HG03066 (cell line): ENCODE measurements at regions not wholly inside any gene's neighbourhood (a gene's known extent, or its start where the extent isn't known, plus 50 kb on each side); places are given as distances from the start of the nearest gene placed in this dataset.

Experiments
- ATAC-seq: cut with Tn5 transposase; IDR thresholded peaks from one replicate; pipeline ENCODE4 v1.9.1; 2021; ENCODE audit warnings: low read depth; ENCODE audit not compliant: unreplicated experiment

DNA sequence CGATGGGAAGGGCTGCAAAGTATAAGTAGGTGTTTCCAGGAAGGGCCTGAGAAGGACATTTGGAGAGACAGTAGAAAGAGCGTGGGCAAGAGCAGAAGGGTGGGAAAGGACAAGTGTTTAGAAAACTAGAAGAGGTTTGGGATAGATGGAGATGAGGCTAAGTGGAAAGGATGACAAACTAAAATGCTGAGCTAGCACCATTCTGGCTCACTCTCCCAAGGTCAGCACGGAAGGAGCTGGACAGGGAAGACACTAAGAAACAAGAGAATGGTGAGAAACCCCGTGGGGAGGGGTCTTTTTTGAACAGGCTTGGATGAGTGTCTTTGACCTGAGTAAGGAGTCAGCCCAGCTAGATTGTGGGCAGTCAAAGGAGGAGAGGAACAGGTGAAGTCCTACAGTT is 286.0 kb downstream of the CDK5RAP2 start:
- ATAC-seq: no peak

DNA sequence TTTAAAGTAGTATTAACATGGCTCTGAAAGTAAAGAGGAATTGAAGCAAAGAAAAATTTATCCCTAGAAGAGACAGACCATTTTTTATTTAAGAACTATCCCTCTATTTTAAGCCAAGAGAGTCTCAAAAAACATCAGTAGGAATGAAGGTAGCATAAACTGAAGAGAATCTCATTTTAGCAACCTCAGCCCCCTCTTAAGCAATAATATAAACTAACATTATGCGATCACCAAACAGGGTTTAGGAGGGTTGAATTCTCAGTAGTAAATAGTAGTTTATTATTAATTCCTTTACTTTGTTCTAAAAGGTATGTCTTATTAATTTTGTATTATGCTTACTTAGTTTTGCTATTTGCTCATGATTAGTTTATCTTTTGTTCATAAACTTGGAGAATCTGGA is 287.4 kb downstream of the CDK5RAP2 start:
- no peak for ATAC-seq

DNA sequence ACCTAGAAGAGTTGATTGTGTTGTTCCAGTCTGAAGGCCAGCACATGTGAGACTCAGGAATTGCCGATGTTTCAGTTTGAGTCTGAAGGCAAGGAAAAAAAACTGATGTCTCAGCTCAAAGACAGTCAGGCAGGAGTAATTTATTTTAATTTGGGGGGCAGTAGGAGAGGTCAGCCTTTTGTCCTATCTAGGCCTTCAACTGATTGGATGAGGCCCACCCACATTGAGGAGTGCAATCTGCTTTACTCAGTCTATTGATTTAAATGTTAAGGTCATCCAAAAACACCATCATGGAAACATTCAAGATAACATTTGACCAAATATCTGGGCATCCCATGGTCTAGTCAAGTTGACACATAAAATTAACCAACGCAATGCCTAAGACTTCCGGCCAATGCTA is 288.9 kb downstream of the CDK5RAP2 start:
- ATAC-seq: no peak

DNA sequence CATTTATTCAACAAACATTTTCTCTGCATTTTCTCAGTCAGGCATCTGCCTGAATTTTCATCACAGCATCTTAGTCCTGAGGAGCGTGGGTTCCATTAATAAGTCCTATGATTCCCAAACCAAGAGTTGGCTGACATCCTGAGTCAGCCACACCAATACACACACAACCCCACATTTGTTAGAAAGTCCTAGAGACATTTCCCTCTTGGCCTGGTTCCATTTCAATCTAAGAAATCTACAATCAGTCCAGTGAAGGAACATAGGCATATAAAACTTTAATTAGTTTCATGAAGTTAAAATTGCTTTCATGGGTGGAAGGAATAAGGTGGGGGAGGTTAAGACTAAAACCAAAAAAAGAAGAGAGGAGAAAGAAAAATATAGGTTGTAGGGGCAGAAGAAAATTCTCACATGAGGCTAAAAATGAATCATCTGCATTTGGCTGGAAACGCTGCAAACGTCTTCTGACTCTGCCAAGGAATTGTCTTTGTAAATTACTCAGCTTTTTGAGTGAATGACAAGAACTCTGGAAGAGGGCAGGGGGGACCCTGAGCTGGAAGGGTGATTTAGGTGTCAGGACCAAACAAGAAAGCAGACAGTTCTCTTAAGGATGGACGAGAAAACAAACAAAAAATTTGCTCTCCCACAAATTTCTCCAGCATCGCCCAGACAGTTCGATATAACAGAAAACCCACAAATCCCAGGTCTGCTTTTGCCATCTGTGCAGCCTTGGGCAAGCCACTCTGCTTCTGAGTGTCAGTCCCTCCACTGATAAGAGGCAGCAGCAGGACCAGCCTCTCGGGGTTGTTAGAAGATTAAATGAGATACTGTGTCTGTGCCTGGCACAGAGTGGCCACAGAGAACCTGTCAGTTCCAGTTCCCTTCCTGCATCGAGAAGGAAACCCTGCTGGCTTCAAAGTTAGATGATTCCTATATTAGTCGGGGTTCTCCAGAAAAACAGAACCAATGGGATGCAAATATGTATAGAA is 289.7 kb downstream of the CDK5RAP2 start:
- ATAC-seq: no peak

DNA sequence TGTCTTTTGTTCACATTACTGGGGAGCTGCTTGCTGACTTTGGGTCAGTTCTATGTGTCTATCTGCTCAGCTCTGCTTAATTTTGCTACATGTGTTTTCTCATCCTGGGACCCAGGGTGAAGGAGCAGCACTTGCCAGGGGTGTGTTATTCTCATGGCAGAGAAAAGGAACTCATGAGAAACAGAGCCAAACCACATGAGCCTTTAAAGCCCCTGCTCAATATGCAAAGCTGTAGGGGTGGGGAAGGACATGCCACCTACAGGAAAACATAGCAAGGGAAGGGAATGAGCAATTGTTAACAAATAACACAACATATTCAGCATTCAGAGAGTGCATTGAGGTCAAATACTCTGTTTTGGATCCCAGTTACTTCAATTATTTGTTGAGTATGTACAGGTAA is 290.9 kb downstream of the CDK5RAP2 start:
- no peak for ATAC-seq

DNA sequence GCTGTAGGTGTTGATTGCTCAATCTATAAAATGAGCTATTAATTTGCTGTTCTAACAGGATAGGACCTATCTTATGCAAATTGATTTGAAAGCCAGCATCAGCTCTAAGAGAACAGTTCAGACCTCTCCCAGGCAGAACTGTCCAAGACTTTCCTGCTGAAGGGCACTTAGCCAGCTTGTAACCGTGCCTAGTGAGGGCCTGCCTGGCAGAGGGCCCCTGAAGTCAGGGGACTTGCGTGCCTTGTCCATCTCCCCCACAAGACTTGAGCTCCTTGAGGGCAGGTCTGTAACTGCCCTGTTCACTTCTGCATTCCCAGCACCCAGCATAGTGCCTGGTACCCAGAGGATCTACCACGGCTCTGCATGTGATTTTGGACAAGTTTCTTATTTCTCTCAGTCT is 293.4 kb downstream of the CDK5RAP2 start:
- no peak for ATAC-seq

DNA sequence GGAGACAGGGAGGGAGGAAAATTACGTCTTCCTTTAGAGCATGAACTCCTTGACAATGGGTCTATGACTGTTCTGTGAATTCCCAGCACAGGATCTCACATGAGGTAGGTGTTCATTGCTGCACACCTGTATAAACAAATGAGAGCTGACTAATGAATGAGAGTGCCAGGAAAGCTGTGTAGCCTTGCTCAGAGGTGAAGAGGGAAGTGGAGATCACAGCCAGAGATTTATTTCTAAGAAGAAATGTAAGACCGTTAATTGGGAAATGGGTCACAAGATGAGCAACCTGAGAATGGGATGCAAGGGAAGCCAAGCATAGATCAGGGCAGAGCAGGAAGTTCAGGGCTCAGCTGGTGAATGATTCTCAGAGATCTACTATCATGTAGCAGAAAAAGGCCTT is 295.1 kb downstream of the CDK5RAP2 start:
- no peak for ATAC-seq

DNA sequence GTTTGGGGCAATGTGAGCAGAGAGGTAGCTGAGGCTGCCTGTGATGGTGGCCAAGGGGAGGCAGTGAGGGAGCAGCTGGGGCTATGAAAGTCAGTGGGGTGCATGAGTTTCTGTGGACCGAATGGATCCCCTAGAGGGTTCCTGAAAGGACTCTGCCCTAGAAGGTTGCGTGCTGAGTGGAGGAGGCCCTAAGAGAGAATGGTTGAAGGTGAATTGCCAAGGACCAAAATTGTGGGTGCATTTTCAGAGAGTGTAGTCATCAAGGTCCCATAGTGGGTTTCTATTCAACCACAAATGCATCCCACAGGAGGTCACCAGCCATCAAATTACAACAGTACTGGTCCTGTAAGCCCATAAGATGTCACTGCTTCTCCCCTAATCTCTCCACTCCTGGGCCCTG is 298.3 kb downstream of the CDK5RAP2 start:
- no peak for ATAC-seq

DNA sequence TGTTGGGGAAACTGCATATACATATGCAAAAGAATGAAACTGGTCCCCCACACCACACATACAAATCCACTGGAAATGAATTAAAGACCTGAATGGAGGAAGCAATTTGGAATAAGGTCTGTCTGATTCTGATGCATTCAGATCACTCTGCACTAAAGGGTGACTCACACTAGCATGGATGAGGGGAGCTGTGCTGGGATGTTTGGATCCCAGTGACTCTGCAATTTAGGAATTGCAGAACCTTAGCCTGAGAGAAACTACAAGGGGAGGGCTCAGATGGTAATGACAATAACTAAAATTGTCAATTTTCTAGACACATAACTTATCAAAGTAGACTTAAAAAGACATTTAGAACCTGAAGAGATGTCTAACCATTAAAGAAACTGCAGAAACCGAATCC is 312.0 kb downstream of the CDK5RAP2 start:
- ATAC-seq: no peak

DNA sequence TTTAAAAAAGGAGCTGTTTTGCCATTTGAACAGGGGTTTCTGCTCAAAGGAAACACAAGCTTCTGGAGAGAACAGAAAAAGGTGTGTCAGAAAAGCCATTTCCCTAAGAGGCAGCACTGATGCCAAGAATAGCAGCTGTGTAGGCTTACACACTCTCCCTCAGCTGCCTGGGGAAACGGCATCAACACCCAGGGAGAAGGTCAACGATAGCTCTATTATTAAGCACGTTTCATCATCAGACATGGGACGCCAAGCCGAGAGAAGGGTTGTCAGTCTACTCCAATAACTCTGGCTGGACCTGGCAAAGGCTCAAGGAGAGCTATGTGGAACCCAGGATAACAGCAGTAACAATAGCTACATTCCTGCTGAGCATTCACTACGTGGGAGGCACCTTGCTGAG is 314.2 kb downstream of the CDK5RAP2 start:
- no peak for ATAC-seq

DNA sequence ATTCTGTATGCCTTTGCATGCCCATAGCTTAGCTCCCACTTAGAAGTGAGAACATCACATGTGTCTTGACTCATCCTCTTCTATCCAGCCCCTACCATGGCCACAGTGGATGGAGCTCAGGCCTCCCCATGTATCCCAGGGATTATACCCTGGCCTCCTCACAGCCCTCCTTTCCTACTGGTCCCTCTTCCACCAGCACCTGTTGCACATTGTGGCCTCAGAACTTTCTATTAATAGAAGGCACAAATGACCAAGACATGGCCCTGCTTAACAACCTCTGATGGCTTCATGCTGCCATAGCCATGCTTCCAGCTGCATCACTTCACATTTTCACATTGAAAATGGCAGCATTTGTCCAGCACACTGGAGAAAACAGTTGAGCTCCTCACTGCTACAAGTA is 315.4 kb downstream of the CDK5RAP2 start:
- ATAC-seq: no peak

DNA sequence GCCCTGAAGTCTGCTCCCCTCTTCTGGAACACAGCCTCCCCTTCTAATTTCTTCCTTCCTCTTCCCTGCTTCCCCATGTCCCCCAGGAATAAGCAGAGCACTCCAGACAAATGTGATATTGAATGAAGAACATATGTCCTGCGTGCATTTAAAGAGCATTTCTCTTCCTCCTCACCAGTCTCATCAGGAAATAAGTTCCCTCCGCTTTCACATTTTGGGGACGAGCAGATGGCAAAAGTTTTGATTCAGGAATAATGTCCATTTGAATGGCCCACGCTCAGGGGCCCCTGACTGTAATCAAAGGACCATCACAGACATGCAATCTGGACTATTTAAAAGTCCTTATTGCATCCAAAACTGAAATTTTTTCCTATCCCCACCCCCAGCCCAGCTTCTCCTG is 316.1 kb downstream of the CDK5RAP2 start:
- no peak for ATAC-seq

DNA sequence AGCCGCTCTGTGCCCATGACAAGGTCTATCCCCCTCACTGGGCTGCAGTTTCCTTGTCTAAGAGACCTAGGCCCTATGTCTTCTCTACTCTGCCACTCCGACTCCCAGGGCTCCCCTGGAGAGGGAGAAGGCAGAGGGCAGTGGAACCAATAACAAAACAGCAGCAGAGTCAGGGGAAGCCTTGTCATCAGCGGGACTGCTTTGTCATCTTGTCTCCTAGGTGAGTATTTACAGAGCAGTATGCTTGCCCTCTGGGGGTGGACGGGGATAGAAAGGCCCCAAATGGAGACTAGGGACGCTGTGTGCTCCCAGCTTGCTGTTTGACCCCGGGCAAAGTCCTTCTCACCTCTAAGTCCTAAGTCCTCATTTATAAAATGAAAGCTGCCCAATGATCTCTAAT is 318.5 kb downstream of the CDK5RAP2 start:
- ATAC-seq: no peak

DNA sequence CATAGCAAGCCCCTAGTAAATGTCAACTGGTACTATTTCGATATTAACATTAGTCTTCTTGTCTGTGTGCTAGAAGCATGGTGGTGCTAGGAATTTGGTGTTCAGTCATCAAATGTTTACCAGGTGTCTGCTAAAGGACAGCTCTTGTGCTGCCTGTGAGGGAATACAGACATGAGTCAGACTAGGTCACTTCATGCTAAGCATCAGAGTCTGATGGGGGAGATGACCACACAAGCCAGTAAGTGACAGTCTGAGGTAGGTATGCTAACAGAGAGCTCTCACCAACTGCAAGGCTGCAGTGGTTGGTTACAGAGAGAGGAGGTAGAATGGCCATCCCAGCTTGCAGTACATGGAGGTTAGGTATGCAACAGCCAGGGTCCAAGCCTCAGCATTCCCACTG is 320.9 kb downstream of the CDK5RAP2 start:
- no peak for ATAC-seq

DNA sequence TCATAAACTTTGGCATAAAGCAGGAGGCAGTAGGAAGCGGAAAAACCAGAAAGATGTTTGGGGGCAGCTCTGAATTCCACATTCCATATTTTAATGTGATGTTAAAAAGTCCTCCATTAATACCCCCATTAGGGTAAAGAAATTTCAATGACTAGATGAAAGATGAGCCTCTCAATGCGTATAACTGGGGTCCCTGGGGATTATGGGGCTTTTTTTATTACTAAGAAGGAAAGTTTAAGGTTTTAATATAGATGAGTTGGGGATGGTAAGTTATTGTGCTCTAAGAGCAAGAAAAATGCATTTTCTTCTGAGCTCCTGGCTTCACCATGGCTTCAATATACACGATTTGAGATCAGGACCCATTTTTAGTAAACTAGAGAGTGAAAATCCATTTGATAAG is 321.9 kb downstream of the CDK5RAP2 start:
- ATAC-seq: no peak

DNA sequence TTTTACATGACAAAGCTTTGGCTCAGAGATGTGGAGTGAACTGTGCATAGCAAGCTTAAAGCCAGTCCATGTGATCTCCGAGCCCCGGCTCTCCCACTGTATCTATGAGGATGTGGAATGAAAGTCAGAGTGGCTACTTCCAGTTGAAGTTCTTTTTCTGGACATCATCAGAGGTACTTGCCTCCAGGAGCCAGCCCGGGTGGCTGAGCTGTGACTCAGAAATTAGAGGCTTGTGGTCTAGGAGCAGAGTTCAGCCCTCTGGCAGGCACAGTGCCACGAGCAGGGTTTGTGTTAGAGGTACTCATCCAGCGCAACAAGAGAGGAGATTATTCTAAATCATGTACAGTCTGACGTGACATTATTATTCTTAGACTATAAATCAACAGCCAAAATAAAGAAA is 322.5 kb downstream of the CDK5RAP2 start:
- no peak for ATAC-seq

DNA sequence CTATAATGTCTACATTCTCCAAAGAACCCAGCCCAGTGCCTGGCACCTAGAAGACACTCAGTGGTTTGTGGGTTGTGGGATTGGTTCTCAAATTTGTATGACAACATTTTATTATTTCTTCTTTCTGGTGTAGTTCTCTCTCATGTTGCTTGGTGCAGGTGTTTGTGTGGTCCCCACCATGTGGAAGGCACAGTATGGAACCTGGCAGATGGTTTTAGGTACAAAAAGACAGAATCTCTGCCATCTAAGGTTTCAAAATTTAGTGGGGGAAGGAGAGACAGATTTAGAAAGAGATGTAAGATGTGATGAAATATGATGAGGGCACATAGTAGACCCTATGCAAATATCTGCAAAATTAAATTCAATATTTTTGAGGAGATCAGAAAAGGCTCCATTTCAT is 323.8 kb downstream of the CDK5RAP2 start:
- no peak for ATAC-seq

DNA sequence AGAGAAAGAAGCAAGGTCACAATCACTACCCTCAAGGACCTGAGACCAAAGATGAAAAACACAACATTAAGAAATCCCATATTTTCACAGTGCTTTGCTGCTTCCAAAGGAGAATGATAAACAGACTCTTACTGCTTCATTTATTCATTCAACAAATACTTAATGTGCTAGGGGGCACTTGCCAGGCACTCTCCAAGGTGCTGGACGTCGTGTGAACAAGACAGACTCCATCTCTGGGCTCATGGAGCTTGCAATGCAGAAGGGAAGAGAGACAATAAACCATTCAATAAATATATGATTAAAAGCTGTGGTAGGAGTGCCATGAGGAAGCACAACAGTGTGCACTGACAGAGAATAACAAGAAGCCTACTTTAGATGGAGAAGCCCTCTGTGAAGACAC is 327.7 kb downstream of the CDK5RAP2 start:
- no peak for ATAC-seq

DNA sequence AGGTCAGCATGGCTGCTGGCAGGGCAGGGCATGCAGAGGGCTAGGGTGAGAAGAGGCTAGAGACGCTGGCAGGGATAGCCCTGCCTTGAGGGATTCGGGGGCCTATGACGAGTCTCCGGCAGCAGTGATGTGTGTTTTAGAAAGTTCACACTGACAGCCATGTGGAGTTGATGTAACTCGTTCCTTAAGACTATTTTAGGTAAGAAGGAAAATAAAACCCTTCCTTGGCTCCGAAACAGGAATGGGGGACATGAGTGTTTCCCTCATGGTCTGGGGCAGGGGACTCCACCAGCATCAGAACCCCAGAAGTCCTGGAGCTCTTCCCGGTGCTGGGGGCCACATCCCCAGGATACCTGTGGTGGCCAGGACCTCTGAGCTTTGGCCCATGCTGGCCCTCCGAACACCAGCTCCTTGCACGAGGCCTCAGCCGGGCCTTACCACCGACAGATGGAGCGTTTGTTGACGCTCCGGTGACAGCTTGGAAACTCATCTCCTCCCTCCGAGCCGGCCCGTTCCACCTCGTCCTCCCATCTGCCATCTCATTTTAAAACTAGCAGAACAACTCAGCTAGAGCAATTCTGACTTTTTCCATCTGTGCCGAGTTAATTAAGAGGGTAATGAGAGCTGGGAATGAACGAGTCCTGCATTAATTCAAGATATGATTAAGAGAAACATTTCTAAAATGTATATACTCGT is 337.7 kb downstream of the CDK5RAP2 start:
- no peak for ATAC-seq

DNA sequence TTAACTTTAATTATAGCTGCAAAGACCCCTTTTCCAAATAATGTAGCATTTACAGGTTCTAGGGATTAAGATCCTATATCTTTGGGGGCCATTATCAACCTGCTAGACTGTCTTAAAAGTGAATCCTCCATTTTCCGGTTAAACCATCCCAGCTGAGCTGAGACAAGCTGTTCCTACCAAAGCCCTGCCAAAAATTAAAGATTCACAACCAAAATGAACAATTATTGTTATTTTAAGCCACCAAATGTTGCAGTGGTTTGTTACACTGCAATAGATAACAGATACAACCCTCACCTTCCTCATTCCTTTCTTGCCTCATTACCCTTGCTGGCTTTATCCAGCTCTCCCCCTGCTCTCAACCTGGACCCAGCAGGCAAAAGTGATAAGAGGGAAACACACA is 343.4 kb downstream of the CDK5RAP2 start:
- ATAC-seq: no peak

DNA sequence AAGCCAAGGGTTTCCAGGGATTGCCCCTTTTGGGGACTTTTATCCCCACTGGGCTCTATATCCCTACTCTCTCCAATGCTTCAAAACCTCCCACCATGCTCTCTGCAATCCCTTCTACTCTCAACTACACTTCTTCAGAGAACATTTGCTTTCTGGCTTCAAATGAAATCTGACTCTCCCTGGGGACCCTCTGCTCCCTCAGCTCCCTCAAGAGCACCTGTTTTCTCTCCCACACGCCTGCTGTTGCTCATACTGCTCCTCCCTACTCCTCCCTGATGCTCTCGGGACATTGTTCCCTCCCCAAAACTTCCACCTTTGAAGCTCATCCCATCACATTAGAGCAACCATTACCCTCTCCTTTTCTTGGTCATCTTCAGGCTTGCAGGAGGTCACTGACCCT is 344.9 kb downstream of the CDK5RAP2 start:
- no peak for ATAC-seq

DNA sequence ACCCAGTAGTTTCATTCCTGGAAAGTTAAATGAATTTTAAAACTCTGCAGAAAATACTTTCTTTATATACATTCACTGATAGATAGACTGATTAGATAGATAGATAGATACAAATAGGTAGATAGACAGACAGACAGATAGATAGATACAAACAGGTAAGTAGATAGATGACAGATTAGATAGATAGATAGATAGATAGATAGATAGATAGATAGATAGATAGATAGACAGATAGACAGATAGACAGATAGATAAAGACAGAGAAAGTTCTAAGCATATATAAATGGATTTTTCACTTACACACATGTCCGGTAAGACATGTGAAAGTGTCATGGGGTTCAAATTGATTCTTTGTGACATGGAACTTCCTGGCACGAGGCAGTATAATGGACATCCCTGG is 349.7 kb downstream of the CDK5RAP2 start:
- ATAC-seq: no peak
